T47D (cell line): ENCODE measurements at regions not wholly inside any gene's neighbourhood (a gene's known extent, or its start where the extent isn't known, plus 50 kb on each side); places are given as distances from the start of the nearest gene placed in this dataset.

Experiments used
- DNase-seq, 2 experiments: peaks; one replicate each; pipeline versions ENCODE4 v3.0.0 to v3.0.0-alpha.2; 2011 to 2012; ENCODE audit warnings: low read depth in 1 of 2, low spot score in 1 of 2
- JUND ChIP-seq: IDR thresholded peaks from 2 replicates; pipeline ENCODE4 v1.6.1; 2012; ENCODE audit warnings: low read depth
- in situ Hi-C: cut with HindIII; loops from 2 replicates; pipeline ENCODE4 v1.10.0; 2016; ENCODE audit warnings: low sequenced_read_pairs, low pct_unique_long_range_greater_than_20kb

DNA sequence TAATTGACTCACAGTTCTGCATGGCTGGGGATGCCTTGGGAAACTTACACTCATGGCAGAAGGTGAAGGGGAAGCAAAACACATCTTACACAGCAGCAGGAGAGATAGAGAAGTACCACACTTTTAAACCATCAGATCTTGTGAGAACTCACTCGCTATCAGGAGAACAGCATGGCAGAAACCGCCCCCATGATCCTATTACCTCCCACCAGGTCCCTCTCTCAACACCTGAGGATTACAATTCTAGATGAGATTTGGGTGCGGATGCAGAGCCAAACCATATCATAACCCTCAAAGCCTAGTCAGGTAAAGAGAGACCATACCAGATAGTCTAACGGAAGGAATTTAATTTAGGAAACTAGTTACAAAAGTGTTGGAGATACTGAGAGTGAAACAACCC is 182.6 kb upstream of the ACVR2A start:
- TF ChIP-seq JUND = no peak
- no peak for DNase-seq
- in situ Hi-C loops = no loop called here

DNA sequence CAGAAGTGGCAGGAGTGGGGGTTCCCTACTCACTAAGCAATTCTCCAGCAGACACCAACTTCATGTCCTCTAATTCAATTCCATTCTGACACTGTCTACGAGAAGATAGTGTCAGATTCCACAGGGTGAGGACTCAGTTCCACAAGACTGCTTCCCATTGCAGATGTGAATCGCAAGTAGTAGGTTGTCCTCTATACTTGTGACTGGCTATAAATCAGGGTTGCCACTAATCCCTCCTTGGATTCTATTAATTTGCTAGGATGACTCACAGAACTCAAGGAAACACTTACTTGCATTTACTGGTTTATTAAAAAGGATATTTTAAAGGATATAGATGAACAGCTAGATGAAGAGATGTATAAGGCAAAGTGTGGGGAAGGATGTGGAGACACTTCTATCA is 184.1 kb upstream of the ACVR2A start:
- TF ChIP-seq JUND = no peak
- DNase-seq = no peak
- in situ Hi-C loops = no loop called here

DNA sequence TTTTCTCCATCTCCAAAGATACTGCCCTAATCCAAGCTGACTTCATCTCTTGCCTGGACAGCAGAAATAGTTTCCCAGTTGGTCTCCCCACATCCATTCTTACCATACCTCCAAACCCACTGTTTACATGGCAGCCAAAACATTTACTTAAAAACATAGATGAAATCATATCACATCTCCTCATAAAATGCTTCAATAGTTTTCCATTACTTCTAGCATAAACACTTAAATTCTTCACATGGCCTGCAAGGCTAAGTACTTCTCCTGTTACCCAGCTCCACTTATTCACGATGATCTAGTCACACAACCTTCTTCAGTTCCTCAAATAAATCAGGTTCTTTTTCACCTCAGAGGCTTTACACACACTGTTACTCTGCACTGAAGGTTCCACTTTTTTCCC is 185.8 kb upstream of the ACVR2A start:
- in situ Hi-C loops = no loop called here
- no peak for TF ChIP-seq JUND
- no peak for DNase-seq

DNA sequence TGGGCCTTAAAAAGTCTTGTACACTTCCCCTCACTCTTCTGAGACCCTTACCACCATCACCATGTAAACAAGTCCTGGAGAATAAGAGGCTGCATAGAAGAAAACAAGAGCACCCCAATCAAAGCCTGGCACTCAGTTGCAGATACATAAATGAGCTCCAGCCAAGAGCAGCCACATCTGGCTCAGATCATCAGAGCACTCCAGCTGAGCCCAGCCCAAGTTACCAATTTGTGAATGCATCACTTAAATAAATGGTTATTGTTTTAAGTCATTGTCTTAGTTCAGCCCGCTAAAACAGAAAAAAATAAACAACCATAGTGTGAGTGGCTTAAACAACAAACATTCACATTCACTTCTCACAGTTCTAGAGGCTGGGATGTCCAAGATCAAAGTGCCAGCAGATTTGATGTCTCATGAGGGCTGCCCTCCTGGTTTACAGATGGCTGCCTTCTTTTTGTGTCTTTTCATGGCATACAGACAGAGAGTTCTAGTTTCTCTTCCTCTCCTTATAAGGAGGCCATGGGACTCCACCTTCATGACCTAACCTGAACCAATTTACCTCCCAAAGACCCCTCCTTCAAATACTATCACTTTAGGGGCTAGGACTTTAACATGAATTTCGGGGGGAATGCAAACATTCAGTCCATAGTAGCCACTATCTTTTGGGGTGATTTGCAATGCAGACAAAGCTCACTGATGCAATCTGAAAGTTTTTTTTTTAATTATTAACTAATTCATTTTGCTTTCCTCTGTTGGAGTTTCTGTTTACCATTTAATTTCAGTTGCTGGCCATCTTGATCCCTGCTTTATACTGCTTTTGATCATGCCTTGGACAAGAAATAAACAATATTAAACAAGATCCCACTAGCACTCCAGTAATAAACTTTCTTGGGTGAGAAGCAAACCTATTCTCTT is 187.5 kb upstream of the ACVR2A start:
- DNase-seq = no peak
- in situ Hi-C loops = no loop called here
- TF ChIP-seq JUND = no peak

DNA sequence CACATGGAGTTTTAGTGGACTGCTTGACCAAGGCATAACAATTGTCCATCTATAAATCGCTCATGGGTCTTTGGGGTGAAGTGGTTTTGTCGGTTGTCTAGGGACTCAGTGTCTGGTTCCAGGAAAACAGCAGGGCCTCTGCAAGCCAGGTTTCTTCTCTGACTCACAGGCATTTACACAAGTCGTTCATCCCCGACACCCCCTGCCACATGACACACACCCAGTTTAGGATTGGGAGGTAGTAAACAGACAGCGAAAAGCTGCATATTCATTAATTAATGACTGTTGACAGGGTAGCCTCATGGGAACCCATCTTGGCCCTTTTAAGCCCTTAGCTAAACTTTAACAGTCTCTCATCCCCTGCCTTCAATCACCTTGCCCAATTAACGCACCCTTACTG is 194.8 kb upstream of the ACVR2A start:
- TF ChIP-seq JUND = no peak
- DNase-seq = no peak
- in situ Hi-C loops = no loop called here

DNA sequence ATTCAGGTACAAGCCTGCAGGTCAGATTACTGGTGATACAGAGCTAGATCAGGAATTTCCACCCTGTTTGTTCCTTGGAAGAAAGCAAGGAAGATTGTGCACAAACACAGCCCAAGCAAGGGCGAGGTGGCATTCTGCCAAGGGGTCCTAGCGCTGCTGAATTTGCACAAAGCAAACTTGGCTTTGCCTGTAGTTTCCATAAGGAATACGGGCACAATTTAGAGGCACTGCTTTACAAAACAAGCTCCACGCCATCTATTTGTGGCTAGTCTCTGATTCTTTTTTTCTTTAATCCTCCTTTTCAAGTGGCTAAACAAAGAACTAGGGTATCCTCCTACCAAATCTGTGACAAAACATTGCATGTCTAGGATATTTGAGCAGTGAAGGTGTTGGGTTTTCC is 195.5 kb upstream of the ACVR2A start:
- TF ChIP-seq JUND = no peak
- in situ Hi-C loops = no loop called here
- DNase-seq = no peak

DNA sequence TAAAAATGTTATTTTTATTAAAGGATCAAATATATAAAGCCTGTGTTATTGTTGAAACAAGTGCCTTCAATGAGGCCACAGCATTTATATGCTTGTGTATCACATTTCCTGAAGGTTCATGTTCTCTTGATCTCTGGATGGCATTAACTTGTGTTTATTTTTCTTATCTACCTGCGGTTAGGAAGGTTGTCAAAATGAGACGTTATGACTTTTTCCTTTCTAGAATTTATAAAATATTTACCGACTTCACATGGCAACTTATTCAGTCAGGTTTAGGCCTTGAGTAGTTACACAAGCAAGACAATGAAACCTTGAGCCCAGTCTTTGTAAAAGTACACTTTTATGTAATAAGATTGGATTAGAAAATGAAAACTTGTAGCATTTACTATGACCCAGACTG is 196.4 kb upstream of the ACVR2A start:
- DNase-seq = no peak
- in situ Hi-C loops = no loop called here
- no peak for TF ChIP-seq JUND

DNA sequence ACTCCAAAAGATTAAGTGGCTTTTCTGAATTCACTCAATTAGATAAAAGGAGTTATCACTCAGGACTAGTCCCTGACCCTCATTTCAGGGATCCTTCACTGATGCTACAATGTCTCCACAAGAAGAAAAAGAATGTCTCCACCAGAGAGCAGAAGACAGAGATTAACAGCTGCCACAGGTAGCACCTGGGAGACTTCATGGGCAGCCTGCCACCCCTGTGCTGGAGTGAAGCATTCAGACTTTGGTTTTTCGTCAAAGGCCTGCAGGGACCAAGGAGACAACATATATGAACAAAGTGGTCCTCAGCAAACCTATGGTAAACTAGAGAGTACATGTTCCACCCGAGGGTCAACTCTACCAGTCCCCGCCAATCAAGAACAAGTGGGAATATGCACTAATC is 197.0 kb upstream of the ACVR2A start:
- TF ChIP-seq JUND = no peak
- DNase-seq = no peak
- in situ Hi-C loops = no loop called here

DNA sequence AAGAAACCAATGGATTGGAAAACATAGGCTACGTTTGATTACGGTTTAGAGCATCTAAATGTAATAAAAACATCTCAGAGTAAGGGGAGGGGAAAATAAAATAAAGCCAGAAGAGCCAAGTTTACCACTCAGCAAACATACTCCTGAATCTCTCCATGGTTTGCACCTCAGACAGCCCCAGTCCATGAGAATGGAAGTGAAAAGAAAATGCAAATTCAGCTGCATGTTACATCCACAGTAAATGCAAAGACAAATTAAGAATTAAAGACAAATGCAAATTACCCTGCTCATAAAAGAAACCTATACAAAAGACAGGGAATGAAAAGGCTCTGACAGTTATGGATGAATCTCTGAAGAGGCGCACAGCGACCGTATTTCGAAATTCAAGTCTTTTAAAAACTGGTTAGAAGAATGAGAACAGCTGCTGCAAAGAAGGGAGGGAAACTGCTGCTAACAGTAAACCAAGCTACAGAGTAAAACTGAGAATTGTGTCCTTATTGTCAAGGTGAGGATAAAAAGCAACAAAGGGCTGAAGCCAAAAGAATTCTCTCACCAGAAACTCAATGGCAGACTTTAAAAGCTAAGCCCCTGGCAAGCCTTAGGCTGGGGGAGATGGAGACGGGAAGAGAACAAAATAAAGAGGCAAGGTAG is 197.9 kb upstream of the ACVR2A start:
- in situ Hi-C loops = no loop called here
- DNase-seq = no peak
- no peak for TF ChIP-seq JUND

DNA sequence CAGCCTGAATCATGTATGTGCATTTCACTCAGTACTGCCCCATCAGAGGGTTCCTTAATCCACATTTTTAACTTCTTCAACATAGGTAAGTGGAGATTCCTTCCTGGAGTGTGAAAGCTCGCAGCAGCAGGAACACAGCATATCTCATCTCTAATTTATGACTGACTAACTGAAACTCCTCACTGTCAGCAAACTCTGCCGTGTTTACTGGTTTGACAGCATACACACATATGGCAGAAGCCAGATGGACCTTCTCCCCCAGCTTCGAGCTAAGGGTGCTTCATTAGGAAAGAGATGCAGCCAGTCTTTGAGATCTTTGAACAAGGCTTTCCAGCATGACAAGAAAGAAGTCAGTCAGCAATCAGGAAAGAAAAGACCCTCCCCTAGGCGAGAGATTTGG is 200.3 kb upstream of the ACVR2A start:
- no peak for DNase-seq
- in situ Hi-C loops = no loop called here
- TF ChIP-seq JUND = no peak

DNA sequence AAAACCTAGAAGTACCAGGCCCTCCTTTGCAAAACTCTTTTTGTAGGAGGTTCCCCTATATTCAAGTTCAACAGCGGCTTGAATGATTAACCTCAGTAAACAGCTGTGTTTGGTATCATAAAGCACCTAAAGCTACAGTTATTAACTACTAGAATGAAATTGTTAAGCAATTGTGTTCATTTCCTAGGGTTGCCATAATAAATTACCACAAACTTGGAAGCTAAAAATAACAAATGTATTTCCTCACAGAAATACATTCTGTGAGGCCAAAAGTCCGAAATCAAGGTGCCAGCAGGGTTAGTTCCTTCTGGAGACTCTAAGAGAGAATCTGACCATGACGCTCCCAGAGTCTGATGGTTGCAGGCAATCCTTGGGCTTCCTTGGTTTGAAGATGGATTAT is 202.1 kb upstream of the ACVR2A start:
- in situ Hi-C loops = no loop called here
- no peak for DNase-seq
- TF ChIP-seq JUND = no peak

DNA sequence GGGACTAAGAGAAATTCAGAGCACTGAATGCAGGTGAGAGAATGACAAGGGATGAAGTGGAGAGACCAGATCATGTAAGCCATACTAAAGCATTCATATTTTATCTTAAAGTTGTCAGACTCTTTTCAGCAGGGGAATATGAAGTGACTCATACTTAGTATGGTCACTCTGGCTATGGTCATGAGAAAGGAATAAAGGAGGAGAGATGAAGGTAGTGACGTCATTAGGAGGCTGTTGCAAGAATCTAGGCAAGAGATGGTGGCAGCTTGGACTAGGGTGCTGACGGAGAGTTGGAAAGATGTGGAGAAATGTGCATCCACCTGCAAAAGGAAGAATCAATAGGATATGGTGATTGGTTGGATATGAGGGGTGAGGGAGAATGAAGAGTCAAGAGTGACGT is 203.2 kb upstream of the ACVR2A start:
- DNase-seq = no peak
- no peak for TF ChIP-seq JUND
- in situ Hi-C loops = no loop called here

DNA sequence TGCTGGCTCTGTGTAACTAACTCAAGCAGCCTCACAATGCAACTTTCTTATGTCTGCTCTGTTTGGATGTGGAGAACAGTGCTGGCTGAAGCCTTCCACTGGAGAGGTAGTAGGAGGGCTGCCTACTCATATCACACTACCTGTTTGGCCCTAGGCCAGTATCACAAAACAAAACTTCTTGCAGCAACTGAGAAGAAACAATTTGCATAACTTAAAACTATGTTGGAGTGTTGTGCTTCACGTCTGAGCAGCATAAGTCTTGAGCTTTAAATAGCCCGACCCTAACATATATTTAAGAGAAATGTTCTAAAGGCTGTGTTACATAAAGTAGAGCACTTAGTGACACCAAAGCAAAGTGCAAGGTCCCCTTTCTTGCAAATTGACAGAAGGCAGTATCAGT is 204.9 kb upstream of the ACVR2A start:
- in situ Hi-C loops = no loop called here

DNA sequence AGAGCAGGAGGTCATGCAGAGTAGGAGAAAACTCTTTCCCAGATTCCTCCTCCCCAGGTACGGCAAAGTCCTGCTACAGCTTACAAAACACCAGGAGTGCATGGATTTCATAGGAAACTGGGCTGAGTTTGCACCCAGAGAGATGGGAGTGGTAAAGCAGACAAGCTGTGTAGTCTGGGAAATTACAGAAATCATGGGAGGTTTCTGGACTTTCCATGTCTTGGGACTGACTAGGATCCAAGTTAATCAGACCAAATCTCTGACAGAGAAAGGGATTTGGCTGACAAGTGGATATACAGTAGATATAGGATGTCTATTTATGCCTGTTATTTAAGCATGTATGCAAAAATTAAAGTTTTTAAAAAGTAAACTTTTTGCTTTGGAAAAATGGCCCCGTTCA is 205.4 kb upstream of the ACVR2A start:
- in situ Hi-C loops = no loop called here
- no peak for DNase-seq
- TF ChIP-seq JUND = no peak

More for the DNA sequence above, 204.9 kb upstream of the ACVR2A start:
- no peak for TF ChIP-seq JUND
- no peak for DNase-seq
